HG02852 (cell line): ENCODE measurements at regions not wholly inside any gene's neighbourhood (a gene's known extent, or its start where the extent isn't known, plus 50 kb on each side); places are given as distances from the start of the nearest gene placed in this dataset.
"Not testable (repeated sequence)": the region's sequence is repeated elsewhere in the genome, so short reads cannot be mapped to it uniquely, and the experiment has no call there.

Experiments used
- ATAC-seq: cut with Tn5 transposase; IDR thresholded peaks from one replicate; pipeline ENCODE4 v1.9.1; 2021; ENCODE audit warnings: mild to moderate bottlenecking, moderate library complexity; ENCODE audit not compliant: unreplicated experiment

GRCh38 chr6:139973669-139974344, 599.4 kb upstream of the CITED2 start:
- no peak for ATAC-seq

- ATAC-seq: no peak
These were observed 597.7 kb upstream of the CITED2 start for GRCh38 chr6:139972116-139972515.

- ATAC-seq: no peak
These were observed 596.1 kb upstream of the CITED2 start for GRCh38 chr6:139970591-139970991.

GRCh38 chr6:139967497-139967896, 593.0 kb upstream of the CITED2 start:
- no peak for ATAC-seq

GRCh38 chr6:139965393-139965792, 590.9 kb upstream of the CITED2 start:
- no peak for ATAC-seq

- ATAC-seq: no peak
These were observed 590.3 kb upstream of the CITED2 start for GRCh38 chr6:139964737-139965136.

- ATAC-seq: no peak
These were observed 588.4 kb upstream of the CITED2 start for GRCh38 chr6:139962654-139963347.

- no peak for ATAC-seq
These were observed 586.7 kb upstream of the CITED2 start for GRCh38 chr6:139961190-139961589.

GRCh38 chr6:139960671-139961070, 586.2 kb upstream of the CITED2 start:
- no peak for ATAC-seq

GRCh38 chr6:139955366-139956155, 581.1 kb upstream of the CITED2 start:
- no peak for ATAC-seq

- no peak for ATAC-seq
These were observed 580.1 kb upstream of the CITED2 start for GRCh38 chr6:139954463-139955071.

- ATAC-seq: not testable (repeated sequence)
These were observed 579.3 kb upstream of the CITED2 start for GRCh38 chr6:139953780-139954179.

- ATAC-seq: no peak
These were observed 576.7 kb upstream of the CITED2 start for GRCh38 chr6:139951172-139951571.

- no peak for ATAC-seq
These were observed 570.5 kb upstream of the CITED2 start for GRCh38 chr6:139944976-139945375.

GRCh38 chr6:139944131-139944530, 569.7 kb upstream of the CITED2 start:
- no peak for ATAC-seq

- no peak for ATAC-seq
These were observed 568.9 kb upstream of the CITED2 start for GRCh38 chr6:139943391-139943790.

GRCh38 chr6:139942331-139942730, 567.9 kb upstream of the CITED2 start:
- ATAC-seq: no peak

- no peak for ATAC-seq
These were observed 567.4 kb upstream of the CITED2 start for GRCh38 chr6:139941826-139942225.

- peak; percentile 96 for ATAC-seq
These were observed 566.6 kb upstream of the CITED2 start for GRCh38 chr6:139940741-139941729.
